SK-N-MC (cell line): ENCODE measurements at regions not wholly inside any gene's neighbourhood (a gene's known extent, or its start where the extent isn't known, plus 50 kb on each side); places are given as distances from the start of the nearest gene placed in this dataset.
"Not testable (repeated sequence)": the region's sequence is repeated elsewhere in the genome, so short reads cannot be mapped to it uniquely, and the experiment has no call there.

ENCODE experiments used
- EZH2 ChIP-seq: fragments of 200-600 bp; sonication (generic); IDR thresholded peaks from one replicate; pipeline ENCODE4 v1.6.1; 2017; ENCODE audit warnings: antibody characterized with exemption
- POLR2AphosphoS5 ChIP-seq: IDR thresholded peaks from 2 replicates; pipeline ENCODE4 v1.6.1; 2012; ENCODE audit warnings: mild to moderate bottlenecking, low read depth, low read length, borderline replicate concordance

- TF ChIP-seq POLR2AphosphoS5, EZH2: not testable (repeated sequence)
Observed at GRCh38 chr2:131738996-131739434, 211.3 kb downstream of the CCDC74A start.
